ENCODE measurements at regions not wholly inside any gene's neighbourhood (a gene's known extent, or its start where the extent isn't known, plus 50 kb on each side); places are given as distances from the start of the nearest gene placed in this dataset.

DNA sequence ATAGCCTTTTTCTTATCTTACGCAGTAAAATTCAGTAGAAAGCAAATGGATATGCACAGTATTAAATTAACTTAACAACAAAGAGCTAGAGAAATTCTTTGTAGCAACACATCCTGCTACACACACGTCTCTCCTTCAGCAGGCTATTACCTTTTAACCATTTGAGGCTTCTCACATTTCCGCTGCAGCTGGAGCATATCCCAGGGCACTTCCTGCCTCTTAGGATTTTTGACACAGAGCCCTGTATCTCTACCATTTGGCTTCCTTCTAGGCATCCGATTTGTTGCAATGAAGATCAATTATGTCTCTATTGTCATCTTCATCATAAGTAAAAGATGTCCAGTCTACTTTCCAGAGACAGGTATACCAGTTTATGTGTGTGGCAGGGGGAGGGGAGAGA is 292.4 kb upstream of the CBLB start:
- TF ChIP-seq, protein P1, sequence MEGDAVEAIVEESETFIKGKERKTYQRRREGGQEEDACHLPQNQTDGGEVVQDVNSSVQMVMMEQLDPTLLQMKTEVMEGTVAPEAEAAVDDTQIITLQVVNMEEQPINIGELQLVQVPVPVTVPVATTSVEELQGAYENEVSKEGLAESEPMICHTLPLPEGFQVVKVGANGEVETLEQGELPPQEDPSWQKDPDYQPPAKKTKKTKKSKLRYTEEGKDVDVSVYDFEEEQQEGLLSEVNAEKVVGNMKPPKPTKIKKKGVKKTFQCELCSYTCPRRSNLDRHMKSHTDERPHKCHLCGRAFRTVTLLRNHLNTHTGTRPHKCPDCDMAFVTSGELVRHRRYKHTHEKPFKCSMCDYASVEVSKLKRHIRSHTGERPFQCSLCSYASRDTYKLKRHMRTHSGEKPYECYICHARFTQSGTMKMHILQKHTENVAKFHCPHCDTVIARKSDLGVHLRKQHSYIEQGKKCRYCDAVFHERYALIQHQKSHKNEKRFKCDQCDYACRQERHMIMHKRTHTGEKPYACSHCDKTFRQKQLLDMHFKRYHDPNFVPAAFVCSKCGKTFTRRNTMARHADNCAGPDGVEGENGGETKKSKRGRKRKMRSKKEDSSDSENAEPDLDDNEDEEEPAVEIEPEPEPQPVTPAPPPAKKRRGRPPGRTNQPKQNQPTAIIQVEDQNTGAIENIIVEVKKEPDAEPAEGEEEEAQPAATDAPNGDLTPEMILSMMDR (conservative IDR thresholded peaks at IDR 0.05): no peak
- no peak for TF ChIP-seq ZFX (IDR thresholded peaks at IDR 0.05)

DNA sequence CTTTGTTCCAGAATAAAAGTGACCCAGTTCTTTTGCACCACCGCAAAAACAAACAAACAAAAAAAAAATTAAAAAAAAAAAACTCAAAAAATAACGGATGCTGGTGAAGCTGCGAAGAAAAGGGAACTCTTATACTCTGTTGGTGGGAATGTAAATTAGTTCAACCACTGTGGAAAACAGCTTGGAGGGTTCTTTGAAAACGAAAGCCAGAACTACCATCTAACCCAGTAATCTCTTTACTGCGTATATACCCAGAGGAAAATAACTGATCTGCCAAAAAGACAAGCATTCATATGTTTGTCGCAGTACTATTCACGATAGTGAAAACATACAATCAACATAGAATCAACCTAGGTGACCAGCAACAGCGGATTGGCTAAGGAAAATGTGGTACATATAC is 298.9 kb upstream of the CBLB start:
- TF ChIP-seq ZFX (IDR thresholded peaks at IDR 0.05): no peak
- TF ChIP-seq, protein P1 (conservative IDR thresholded peaks at IDR 0.05): no peak

More for the DNA sequence above, 292.4 kb upstream of the CBLB start:
- H3K27ac ChIP-seq: no peak overlapping the region

DNA sequence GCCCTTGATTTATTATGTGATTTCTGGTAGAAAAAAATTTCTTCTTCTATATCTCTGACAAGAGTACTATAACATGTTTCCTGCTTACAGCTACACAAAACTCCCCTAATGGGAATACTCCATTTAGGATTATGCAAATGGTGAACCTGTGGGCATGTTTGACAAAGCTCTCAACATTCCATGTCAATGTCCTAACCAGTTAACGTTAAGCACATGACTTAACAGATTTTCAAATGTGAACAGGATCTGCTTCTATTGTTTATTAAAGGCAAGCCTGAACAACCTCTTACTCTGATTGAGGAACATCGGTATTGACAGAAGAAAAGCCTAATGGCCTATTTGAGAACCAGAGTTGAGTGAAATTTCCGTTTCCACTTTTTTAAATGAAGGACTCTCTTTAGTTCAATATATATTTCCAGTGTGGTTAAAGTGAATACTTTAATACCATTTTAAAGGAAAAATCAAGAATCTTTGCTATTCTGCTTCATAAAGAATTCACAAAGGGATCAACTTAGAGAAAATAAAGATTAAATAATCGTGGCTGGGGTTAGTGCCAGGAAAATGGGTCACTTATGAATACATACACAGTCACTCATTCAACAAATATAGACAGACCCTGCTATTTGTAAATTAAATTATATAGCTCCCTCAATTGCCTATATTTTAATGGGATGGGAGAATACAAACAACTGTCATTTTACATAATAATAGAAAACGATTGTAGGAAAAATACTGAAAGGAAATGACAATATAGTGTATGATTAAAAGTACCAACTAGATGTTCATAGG is 300.3 kb upstream of the CBLB start:
- TF ChIP-seq, protein P1 (conservative IDR thresholded peaks at IDR 0.05): no peak
- TF ChIP-seq ZFX (IDR thresholded peaks at IDR 0.05): no peak
- no peak overlapping the region for H3K27ac ChIP-seq

More for the DNA sequence above, 298.9 kb upstream of the CBLB start:
- H3K27ac ChIP-seq: no peak overlapping the region

DNA sequence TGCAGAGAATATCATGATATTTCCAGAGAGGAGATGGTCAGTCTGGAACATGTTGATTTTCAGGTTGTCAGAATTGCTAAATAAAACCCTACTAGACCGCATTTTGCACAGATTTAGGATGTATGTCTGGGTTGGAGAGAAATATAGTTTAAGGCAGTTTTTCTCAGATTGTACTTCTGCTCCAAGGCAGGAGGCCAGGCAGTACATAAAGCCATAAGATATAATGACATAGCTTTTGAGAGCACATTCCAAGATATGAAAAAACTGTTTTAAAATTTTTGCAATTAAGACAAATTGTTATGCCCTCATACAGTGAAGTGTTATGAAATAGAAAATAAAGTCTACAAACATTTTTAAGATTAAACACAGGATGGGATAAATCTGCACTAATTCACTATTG is 301.8 kb upstream of the CBLB start:
- TF ChIP-seq, protein P1 (conservative IDR thresholded peaks at IDR 0.05): no peak
- TF ChIP-seq ZFX (IDR thresholded peaks at IDR 0.05): no peak
- no peak overlapping the region for H3K27ac ChIP-seq

- TF ChIP-seq ZFX (IDR thresholded peaks at IDR 0.05): no peak
- TF ChIP-seq, protein P1 (conservative IDR thresholded peaks at IDR 0.05): no peak
- no peak overlapping the region for H3K27ac ChIP-seq
Observed at GRCh38 chr3:106172101-106172500, 303.3 kb upstream of the CBLB start.

- TF ChIP-seq ZFX (IDR thresholded peaks at IDR 0.05): no peak
- TF ChIP-seq, protein P1 (conservative IDR thresholded peaks at IDR 0.05): no peak
- H3K27ac ChIP-seq: no peak overlapping the region
Observed at GRCh38 chr3:106172780-106173179, 304.0 kb upstream of the CBLB start.

DNA sequence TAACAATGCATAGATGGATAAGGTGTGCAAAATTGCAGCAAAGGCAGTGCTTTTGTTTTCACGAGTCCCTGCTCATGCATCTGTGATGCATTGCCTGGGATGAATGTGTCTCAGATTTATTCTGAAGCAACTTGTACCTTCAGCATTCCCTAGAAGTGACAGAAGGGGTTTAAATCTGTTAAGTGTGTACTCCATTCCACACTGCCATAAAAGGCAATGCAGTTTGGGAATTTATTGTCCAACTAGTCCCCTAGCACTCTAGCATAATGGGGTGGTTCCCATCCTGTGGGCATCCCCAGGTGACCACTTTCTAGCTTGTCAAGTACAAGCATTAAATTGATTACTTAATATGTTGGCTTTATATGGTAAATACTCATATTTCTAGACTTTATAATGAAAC is 306.5 kb upstream of the CBLB start:
- TF ChIP-seq ZFX (IDR thresholded peaks at IDR 0.05): no peak
- TF ChIP-seq, protein P1 (conservative IDR thresholded peaks at IDR 0.05): no peak

More for the DNA sequence above, 306.5 kb upstream of the CBLB start:
- H3K27ac ChIP-seq: no peak overlapping the region
